Glutamatergic neuron (in vitro differentiated cells): ENCODE measurements at regions not wholly inside any gene's neighbourhood (a gene's known extent, or its start where the extent isn't known, plus 50 kb on each side); places are given as distances from the start of the nearest gene placed in this dataset.

Experiments
- DNase-seq: peaks from one replicate; pipeline ENCODE4 v3.0.0; 2022
- H3K27ac Mint-ChIP-seq: one replicate; pipeline ENCODE4 v1.8.0; 2020; ENCODE audit warnings: mild to moderate bottlenecking, mixed read lengths, inconsistent platforms; ENCODE audit not compliant: unreplicated experiment
- H3K27me3 Mint-ChIP-seq: one replicate; pipeline ENCODE4 v1.8.0; 2020; ENCODE audit warnings: mild to moderate bottlenecking, moderate library complexity, mixed read lengths, inconsistent platforms; ENCODE audit not compliant: unreplicated experiment
- H3K36me3 Mint-ChIP-seq: one replicate; pipeline ENCODE4 v1.8.0; 2020; ENCODE audit warnings: mild to moderate bottlenecking, mixed read lengths, inconsistent platforms; ENCODE audit not compliant: unreplicated experiment
- H3K4me1 Mint-ChIP-seq: one replicate; pipeline ENCODE4 v1.8.0; 2020; ENCODE audit warnings: mild to moderate bottlenecking, low read depth, mixed read lengths, inconsistent platforms; ENCODE audit not compliant: unreplicated experiment
- H3K4me3 Mint-ChIP-seq: one replicate; pipeline ENCODE4 v1.8.0; 2020; ENCODE audit warnings: mild to moderate bottlenecking, mixed read lengths, inconsistent platforms; ENCODE audit not compliant: unreplicated experiment
- H3K9me3 Mint-ChIP-seq: one replicate; pipeline ENCODE4 v1.8.0; 2020; ENCODE audit warnings: mild to moderate bottlenecking, moderate library complexity, mixed read lengths, inconsistent platforms; ENCODE audit not compliant: unreplicated experiment
- TF ChIP-seq, protein P1 (sequence below): fragments of 200-600 bp; sonication (generic); IDR thresholded peaks from one replicate; pipeline ENCODE4 v1.5.0; 2021; ENCODE audit not compliant: partially characterized antibody, unreplicated experiment

DNA sequence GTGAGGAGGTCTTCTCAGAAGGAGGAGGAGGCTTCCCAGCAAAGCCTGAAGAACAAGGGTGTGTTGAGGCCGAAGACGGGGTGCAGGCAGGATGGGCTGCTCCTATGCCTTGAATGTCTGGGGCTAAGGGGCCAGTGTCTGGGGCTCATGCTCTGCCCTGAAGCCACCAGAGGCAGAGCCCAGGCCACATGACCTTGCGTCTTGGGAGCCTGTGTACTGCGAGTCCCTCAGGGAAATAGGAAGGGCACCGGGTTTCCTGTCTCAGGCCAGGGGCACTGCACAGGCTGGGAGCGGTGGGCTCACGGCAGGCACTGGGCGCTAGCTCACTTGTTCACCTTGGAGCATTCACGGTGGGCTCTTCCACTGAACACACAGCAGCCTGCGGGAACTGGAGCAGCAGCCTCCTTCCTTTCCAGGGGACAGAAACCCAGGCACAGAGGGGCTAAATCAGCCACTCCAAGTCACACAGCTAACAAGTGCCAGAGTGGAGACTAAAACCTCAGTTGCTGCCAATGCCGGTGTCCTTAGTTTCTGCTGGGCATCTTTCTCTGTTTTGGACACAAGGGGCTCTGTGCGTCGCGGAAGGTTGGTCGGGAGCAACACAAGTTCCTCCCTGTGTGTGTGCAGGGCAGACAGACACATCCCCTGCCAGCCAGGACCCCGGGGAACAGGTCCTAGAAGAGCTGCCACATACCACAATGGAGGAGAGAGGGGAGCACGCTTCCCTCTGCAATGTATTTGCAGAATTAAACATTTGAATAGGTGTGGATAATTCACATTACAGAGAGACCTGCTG, 104.8 kb upstream of the C1orf174 start:
- Mint-ChIP-seq H3K27me3 (peaks cover 11% of the 10 kb centered on the region), H3K4me1 (no peaks in the 10 kb centered on the region), H3K9me3 (peaks cover 11% of the 10 kb centered on the region), H3K4me3 (no peak overlapping the region), H3K36me3 (peaks cover 8% of the 10 kb centered on the region), H3K27ac (no peak overlapping the region)
- TF ChIP-seq, protein P1, sequence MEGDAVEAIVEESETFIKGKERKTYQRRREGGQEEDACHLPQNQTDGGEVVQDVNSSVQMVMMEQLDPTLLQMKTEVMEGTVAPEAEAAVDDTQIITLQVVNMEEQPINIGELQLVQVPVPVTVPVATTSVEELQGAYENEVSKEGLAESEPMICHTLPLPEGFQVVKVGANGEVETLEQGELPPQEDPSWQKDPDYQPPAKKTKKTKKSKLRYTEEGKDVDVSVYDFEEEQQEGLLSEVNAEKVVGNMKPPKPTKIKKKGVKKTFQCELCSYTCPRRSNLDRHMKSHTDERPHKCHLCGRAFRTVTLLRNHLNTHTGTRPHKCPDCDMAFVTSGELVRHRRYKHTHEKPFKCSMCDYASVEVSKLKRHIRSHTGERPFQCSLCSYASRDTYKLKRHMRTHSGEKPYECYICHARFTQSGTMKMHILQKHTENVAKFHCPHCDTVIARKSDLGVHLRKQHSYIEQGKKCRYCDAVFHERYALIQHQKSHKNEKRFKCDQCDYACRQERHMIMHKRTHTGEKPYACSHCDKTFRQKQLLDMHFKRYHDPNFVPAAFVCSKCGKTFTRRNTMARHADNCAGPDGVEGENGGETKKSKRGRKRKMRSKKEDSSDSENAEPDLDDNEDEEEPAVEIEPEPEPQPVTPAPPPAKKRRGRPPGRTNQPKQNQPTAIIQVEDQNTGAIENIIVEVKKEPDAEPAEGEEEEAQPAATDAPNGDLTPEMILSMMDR, result no peak
- no peak for DNase-seq

DNA sequence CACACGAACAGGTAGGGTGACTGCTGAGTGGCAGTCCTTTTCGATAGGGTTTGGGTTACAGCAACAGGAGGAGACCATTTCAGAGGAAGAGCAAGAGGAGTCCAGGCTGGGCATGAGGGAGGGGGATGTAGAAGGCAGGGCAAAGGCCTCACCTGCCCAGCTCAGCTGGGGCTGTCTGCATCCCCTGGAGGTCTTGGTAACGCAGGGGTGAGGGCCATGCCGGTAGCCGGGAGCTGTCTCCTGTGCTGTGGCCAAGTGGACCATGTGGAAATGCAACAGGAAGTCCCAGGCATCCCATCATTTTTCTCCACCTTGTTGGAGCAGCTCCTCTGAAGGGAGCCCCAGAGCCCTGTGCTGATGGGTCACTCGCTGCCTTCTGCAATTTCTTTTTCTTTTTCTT, 105.4 kb upstream of the C1orf174 start:
- Mint-ChIP-seq H3K4me1 (no peaks in the 10 kb centered on the region), H3K4me3 (no peak overlapping the region), H3K27me3 (peaks cover 11% of the 10 kb centered on the region), H3K9me3 (peaks cover 11% of the 10 kb centered on the region), H3K27ac (no peak overlapping the region), H3K36me3 (peaks cover 8% of the 10 kb centered on the region)
- TF ChIP-seq, protein P1, result no peak
- DNase-seq, result no peak

DNA sequence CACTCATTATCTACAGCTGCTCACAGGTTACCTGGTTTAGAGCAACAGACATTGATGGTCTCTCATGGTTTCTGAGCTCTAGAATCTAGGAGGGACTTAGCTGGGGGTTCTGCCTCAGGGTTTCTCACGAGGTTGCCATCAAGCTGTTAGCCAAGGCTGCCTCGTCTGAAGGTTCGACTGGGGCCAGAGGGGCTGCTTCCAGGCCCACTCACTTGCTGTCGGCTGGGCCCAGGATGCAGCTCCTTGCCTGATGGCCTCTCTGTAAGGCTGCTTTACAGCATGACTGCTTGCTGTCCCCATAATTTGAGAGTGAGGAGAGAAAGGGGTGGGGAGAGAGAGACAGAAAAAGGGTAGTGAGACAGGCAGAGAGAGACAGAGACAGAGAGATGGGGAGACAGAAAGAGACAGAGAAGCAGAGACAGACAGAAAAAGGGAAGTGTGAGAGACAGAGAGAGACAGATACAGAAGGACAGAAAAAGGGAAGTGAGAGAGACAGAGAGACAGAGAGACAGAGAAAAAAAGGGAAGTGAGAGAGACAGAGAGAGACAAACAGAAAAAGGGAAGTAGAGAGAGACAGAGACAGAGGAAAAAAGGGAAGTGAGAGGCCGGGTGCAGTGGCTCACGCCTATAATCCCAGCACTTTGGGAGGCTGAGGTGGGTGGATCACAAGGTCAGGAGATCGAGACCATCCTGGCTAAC, 106.8 kb upstream of the C1orf174 start:
- Mint-ChIP-seq H3K27ac (no peak overlapping the region), H3K4me3 (no peak overlapping the region), H3K4me1 (no peaks in the 10 kb centered on the region), H3K9me3 (peaks cover 9% of the 10 kb centered on the region), H3K27me3 (peaks cover 7% of the 10 kb centered on the region), H3K36me3 (peaks cover 8% of the 10 kb centered on the region)
- no peak for DNase-seq
- TF ChIP-seq, protein P1, result no peak

DNA sequence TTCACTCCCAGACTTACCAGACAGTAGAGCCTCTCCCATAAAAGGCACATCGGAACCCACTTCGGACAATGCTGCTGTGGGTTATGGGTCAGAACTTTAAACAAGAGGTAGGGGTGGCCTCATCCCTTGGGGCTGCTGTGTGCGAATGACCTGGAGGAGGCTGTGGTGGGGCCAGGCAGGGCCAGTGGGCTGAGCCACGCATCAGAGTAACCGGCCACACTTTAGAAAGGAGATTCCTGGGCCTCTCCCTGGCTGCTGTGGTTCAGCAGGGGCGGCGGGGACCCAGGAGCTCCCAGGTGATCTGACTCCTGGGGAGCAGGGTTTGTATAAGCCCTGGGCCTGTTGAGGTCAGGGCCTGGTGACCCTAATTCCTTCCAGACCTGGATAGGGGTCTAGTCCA, 110.2 kb upstream of the C1orf174 start:
- Mint-ChIP-seq H3K27ac (no peak overlapping the region), H3K9me3 (peaks cover 10% of the 10 kb centered on the region), H3K4me1 (no peaks in the 10 kb centered on the region), H3K4me3 (no peak overlapping the region), H3K27me3 (peaks cover 5% of the 10 kb centered on the region), H3K36me3 (peaks cover 5% of the 10 kb centered on the region)
- DNase-seq, result no peak
- TF ChIP-seq, protein P1, result no peak
